NOMO-1 treated with DMSO at 0.1 percent for 48 hours (cell line): ENCODE measurements at regions not wholly inside any gene's neighbourhood (a gene's known extent, or its start where the extent isn't known, plus 50 kb on each side); places are given as distances from the start of the nearest gene placed in this dataset.
"Not testable (repeated sequence)": the region's sequence is repeated elsewhere in the genome, so short reads cannot be mapped to it uniquely, and the experiment has no call there.

ENCODE experiments used
- DNase-seq: peaks from one replicate; lab custom pipeline; 2025; ENCODE audit not compliant: unreplicated experiment; lab: John Stamatoyannopoulos, UW

GRCh38 chr15:39400821-39401550, 179.9 kb upstream of the THBS1 start:
- DNase-seq: no peak

GRCh38 chr15:39403640-39404117, 177.2 kb upstream of the THBS1 start:
- DNase-seq: no peak

- peak; percentile 35 for DNase-seq
Observed at GRCh38 chr15:39404767-39405181, 176.1 kb upstream of the THBS1 start.

- DNase-seq: peak; percentile 16
Observed at GRCh38 chr15:39406485-39406884, 174.4 kb upstream of the THBS1 start.

DNA sequence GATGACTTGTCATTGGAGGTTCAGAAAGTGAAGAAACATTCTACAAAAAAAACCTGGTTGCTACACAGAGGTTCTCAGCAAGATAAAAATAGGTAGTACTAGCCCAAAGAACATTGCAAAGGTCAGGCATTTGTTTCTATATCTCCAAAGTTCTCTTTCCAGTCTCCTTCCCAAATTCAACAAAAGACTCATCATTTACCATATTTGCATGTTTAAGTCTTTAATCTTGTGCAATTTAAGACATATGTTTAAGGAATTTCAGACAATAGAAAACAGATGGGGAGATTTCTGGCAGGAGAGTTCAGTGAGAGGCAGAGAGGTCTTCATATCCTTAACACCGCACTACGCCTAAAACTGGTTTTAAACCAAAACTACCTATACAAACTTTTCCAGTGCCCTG, 173.8 kb upstream of the THBS1 start:
- no peak for DNase-seq

- no peak for DNase-seq
Observed at GRCh38 chr15:39409876-39410530, 170.9 kb upstream of the THBS1 start.

DNA sequence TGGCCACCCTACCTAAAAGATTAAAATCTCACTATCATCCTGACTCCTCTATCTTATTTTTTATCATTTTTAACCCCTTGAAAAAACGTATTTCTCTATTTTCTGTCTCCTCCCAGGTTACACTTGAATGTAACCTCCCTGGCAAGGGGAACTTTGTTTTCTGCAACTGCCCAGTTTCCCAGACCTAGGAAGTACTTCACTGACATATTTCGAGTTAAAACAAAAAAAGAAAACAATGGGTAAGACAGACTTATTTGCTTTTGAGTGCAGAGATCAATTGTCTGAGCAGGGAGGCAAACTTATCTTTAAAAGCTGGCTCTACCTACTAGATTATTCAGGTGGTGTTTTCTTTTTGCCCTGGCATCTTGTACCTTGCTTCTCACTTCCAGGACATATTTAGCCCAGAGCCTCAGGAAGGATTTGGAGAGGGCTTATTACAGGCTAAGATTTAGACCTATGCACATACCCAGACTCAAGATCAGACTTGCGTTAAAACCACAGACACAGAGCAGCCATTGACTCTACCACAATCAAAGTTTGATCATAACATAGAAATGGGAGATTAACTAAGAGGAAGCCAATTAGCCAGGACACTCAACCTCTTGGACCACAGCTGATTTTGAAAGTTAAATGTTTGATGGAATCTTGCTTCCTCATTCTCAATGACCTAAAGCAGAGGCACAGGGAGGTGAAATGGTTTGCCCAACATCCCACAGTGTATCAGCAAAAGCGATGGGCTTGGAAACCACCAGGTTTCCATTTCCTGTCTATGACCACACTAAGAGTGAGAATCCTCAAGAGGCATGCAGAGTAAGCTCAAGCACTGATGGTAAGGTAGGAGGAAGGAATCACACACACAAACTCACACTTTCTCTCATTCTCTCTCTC, 169.5 kb upstream of the THBS1 start:
- peak; percentile 97 for DNase-seq

GRCh38 chr15:39413558-39413957, 167.3 kb upstream of the THBS1 start:
- peak; percentile 96 for DNase-seq

DNA sequence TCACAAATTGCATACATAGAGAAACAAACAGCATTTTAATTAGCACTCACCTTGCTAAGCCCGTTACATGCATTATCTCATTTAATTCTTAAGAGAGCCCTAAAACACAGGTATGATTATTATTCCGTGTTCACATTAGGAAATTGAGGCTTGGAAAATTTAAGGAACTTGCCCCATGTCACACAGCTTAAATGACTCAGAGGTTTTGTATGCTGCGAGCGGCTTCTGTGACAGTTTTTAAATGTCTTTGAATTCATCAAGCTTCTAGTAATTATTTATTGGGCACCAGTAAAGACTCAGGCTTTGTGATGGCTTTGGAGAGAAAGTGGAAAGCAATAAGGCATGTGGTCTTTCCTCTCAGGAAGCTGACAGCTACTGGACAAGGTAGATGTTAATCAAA, 166.7 kb upstream of the THBS1 start:
- peak; percentile 26 for DNase-seq

DNA sequence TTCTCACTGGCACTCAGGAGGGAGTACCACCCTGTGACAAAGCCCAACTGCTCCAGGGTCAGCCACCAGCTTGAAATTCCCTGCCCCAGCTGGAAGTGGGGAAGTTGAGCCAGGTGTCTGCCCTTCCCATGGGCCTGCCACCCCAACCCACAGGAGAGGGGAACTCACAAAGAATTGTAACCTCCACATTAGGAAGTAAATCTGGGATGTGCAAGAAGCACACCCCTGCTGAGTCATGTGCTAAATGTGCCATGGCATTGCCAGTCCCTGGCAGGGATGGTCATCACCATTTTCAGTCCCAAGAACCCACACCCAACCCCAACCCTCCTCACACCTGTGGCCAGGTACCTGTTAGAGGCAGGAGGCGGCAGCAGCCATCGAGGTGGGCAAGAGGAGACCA, 165.2 kb upstream of the THBS1 start:
- no peak for DNase-seq

DNA sequence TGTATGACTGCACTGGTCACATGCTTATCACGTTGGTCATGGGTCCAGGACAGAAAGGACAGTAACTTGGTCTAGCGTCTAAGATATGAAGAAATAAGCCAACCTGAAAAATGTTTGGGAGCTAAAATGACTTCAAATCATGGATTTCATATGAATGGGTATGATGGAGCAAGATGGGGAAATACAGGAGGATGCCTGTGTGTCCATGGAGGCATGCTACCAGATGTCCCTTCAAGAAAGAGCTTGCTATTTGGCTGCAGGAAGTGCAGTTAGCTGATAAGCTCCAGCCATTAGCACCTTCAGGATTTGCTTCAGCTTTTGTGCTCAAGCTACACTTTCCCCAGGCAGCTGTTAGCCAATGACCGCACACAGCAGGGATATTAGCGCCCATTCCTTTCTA, 164.6 kb upstream of the THBS1 start:
- no peak for DNase-seq

- DNase-seq: no peak
Observed at GRCh38 chr15:39417366-39418134, 163.3 kb upstream of the THBS1 start.

- no peak for DNase-seq
Observed at GRCh38 chr15:39419651-39420050, 161.2 kb upstream of the THBS1 start.

- not testable (repeated sequence) for DNase-seq
Observed at GRCh38 chr15:39420123-39420852, 160.6 kb upstream of the THBS1 start.

DNA sequence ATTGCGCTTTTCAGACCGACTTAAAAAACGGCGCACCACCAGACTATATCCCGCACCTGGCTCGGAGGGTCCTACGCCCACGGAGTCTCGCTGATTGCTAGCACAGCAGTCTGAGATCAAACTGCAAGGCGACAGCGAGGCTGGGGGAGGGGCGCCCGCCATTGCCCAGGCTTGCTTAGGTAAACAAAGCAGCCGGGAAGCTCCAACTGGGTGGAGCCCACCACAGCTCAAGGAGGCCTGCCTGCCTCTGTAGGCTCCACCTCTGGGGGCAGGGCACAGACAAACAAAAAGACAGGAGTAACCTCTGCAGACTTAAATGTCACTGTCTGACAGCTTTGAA, 160.1 kb upstream of the THBS1 start:
- DNase-seq: not testable (repeated sequence)

- peak; percentile 88 for DNase-seq
Observed at GRCh38 chr15:39426552-39427532, 154.0 kb upstream of the THBS1 start.

GRCh38 chr15:39427705-39428104, 153.2 kb upstream of the THBS1 start:
- peak; percentile 60 for DNase-seq

DNA sequence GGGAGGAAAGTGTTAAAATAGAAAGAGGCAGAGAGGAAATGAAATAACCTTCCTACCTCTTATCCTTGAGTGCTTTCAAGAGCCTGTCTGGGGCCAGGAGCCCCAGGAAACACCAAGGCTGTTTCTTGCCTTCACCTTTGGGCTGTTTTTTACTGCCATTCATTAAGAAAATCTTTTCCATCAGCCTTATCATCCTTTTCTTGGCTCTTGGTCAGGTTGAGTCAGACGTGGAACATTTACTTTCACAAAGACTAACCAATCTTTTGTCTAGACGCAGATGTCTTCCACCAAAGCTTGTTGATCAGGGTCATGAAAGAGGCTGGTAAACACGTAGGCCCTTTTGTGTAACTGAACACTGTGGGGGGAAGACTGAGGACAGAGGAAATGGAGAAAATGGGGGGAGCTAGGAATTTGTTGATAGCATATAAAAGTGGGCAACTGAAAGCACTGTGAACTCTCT, 151.0 kb upstream of the THBS1 start:
- no peak for DNase-seq

DNA sequence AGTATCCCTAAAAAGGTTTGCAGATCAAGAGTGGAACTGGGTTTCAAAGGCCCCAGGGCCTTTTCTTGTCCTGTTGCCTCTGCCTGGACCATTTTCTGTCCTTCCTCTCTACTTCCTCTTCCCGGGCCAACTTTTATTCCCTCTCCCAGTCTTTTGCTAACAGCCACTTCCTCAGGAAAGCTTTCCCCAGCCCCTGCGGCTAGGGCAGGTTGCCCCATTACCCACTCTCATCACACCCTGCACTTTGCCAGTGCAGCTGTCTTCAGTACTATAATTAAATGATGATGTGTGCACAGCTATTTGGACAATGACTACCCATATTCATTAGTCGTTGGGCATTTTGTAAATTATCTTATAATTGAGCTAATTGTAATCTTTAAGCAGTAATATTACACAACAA, 150.5 kb upstream of the THBS1 start:
- no peak for DNase-seq
